K562 (cell line): ENCODE measurements at regions not wholly inside any gene's neighbourhood (a gene's known extent, or its start where the extent isn't known, plus 50 kb on each side); places are given as distances from the start of the nearest gene placed in this dataset.

Source experiments
- BCOR ChIP-seq: fragments of 450-650 bp; IDR thresholded peaks from 2 replicates; pipeline ENCODE4 v1.6.1; 2016
- BRD9 ChIP-seq: fragments of 450-650 bp; IDR thresholded peaks from 2 replicates; pipeline ENCODE4 v1.6.1; 2018; ENCODE audit warnings: low read depth; ENCODE audit not compliant: partially characterized antibody
- BRF1 ChIP-seq: IDR thresholded peaks from 3 replicates; pipeline ENCODE4 v1.6.1; 2011; ENCODE audit warnings: borderline replicate concordance, mild to moderate bottlenecking; ENCODE audit not compliant: insufficient read length; ENCODE audit errors: extremely low read depth
- CCAR2 ChIP-seq: fragments of 200-400 bp; formaldehyde crosslinking; IDR thresholded peaks from 2 replicates; pipeline ENCODE4 v1.6.1; 2017; ENCODE audit warnings: mild to moderate bottlenecking, low read depth, low read length
- DLX4 ChIP-seq: fragments of 250-450 bp; sonication (Bioruptor Pico); IDR thresholded peaks from 2 replicates; pipeline ENCODE4 v1.6.1; 2021; ENCODE audit warnings: mild to moderate bottlenecking
- E2F6 ChIP-seq, 2 experiments: IDR thresholded peaks; 2 replicates each; pipeline ENCODE4 v1.6.1; 2011; ENCODE audit warnings: borderline replicate concordance in 1 of 2, control low read depth in 1 of 2, low read depth in 1 of 2, low read length in 1 of 2, mild to moderate bottlenecking in 1 of 2, mixed read lengths in 1 of 2, moderate library complexity in 1 of 2; ENCODE audit not compliant: insufficient read depth in 1 of 2, insufficient read length in 1 of 2, poor library complexity in 1 of 2, severe bottlenecking in 1 of 2; ENCODE audit errors: extremely low read depth in 1 of 2
- EP300 ChIP-seq: IDR thresholded peaks from 2 replicates; pipeline ENCODE4 v1.6.1; 2012; ENCODE audit warnings: low read length, improper control_type of control experiment
- FOXA1 ChIP-seq: fragments of 450-650 bp; IDR thresholded peaks from 2 replicates; pipeline ENCODE4 v1.6.1; 2016; ENCODE audit warnings: mild to moderate bottlenecking, borderline replicate concordance
- HDAC2 ChIP-seq: fragments of 450-650 bp; IDR thresholded peaks from 2 replicates; pipeline ENCODE4 v1.6.1; 2016; ENCODE audit warnings: mild to moderate bottlenecking
- KAT8 ChIP-seq: fragments of 450-650 bp; IDR thresholded peaks from 2 replicates; pipeline ENCODE4 v1.6.1; 2016; ENCODE audit warnings: low read depth, mild to moderate bottlenecking
- KLF13 ChIP-seq: fragments of 450-650 bp; IDR thresholded peaks from 2 replicates; pipeline ENCODE4 v1.6.1; 2016; ENCODE audit warnings: missing genetic modification characterization, low read depth, mild to moderate bottlenecking, missing compliant biosample characterization, moderate library complexity, borderline replicate concordance
- LEF1 ChIP-seq: fragments of 450-650 bp; IDR thresholded peaks from 2 replicates; pipeline ENCODE4 v1.6.1; 2016; ENCODE audit warnings: mild to moderate bottlenecking
- MAX ChIP-seq: sonication (generic); formaldehyde crosslinking; IDR thresholded peaks from 2 replicates; pipeline ENCODE4 v1.9.0; 2022; ENCODE audit warnings: mild to moderate bottlenecking, missing genetic modification reagents
- MTA3 ChIP-seq: fragments of 450-650 bp; formaldehyde crosslinking; IDR thresholded peaks from 2 replicates; pipeline ENCODE4 v1.6.1; 2017; ENCODE audit warnings: mild to moderate bottlenecking, borderline replicate concordance
- OTX1 ChIP-seq: fragments of 450-650 bp; formaldehyde crosslinking; IDR thresholded peaks from 2 replicates; pipeline ENCODE4 v1.4.0; 2022; ENCODE audit warnings: mild to moderate bottlenecking
- RAD21 ChIP-seq, 2 experiments: fragments of 250-450 bp in 1 of 2; fragments of 450-650 bp in 1 of 2; sonication (Bioruptor Pico) in 1 of 2; formaldehyde crosslinking in 1 of 2; IDR thresholded peaks in 1 of 2; conservative IDR thresholded peaks in 1 of 2; 2 replicates each; pipeline versions ENCODE4 v1.4.0 to v1.8.0; 2020 to 2022; ENCODE audit warnings: mild to moderate bottlenecking in 2 of 2, moderate library complexity in 1 of 2
- SPI1 ChIP-seq: IDR thresholded peaks from 2 replicates; pipeline ENCODE4 v1.6.1; 2011; ENCODE audit warnings: low read depth, low read length, control low read depth, borderline replicate concordance
- ZBTB12 ChIP-seq: fragments of 250-450 bp; sonication (Bioruptor Pico); IDR thresholded peaks from 2 replicates; pipeline ENCODE4 v1.4.0; 2020
- ZBTB7A ChIP-seq: IDR thresholded peaks from 2 replicates; pipeline ENCODE4 v1.6.1; 2011; ENCODE audit warnings: low read depth, mild to moderate bottlenecking, low read length, moderate library complexity, borderline replicate concordance; ENCODE audit not compliant: control insufficient read depth
- ZBTB9 ChIP-seq: fragments of 450-650 bp; formaldehyde crosslinking; IDR thresholded peaks from 2 replicates; pipeline ENCODE4 v1.4.0; 2020; ENCODE audit warnings: mild to moderate bottlenecking, moderate library complexity
- ZNF263 ChIP-seq: sonication (generic); formaldehyde crosslinking; IDR thresholded peaks from 2 replicates; pipeline ENCODE4 v1.8.0; 2022; ENCODE audit warnings: mild to moderate bottlenecking, missing genetic modification reagents, borderline replicate concordance
- ZNF324 ChIP-seq: fragments of 250-450 bp; sonication (Bioruptor Pico); IDR thresholded peaks from 2 replicates; pipeline ENCODE4 v1.4.0; 2020; ENCODE audit warnings: mild to moderate bottlenecking
- ZNF77 ChIP-seq: fragments of 250-450 bp; sonication (Bioruptor Pico); IDR thresholded peaks from 2 replicates; pipeline ENCODE4 v1.5.0; 2020

- TF ChIP-seq KLF13 (tag): no peak
- no peak for TF ChIP-seq CCAR2
- TF ChIP-seq KAT8: no peak
- TF ChIP-seq ZBTB9 (CRISPR knock-in tag): no peak
- TF ChIP-seq OTX1 (CRISPR knock-in tag): no peak
- TF ChIP-seq E2F6 (IDR thresholded peaks at IDR 0.05; ENCODE audit: borderline replicate concordance in 1 of 2, extremely low read depth in 1 of 2, insufficient read depth in 1 of 2, insufficient read length in 1 of 2, low read depth in 1 of 2, low read length in 1 of 2, poor library complexity in 1 of 2, severe bottlenecking in 1 of 2): peak; percentile 26 to 56
- TF ChIP-seq SPI1: 0 out of 2 replicates have a peak, but pooled peaks have one; percentile 14
- no peak for TF ChIP-seq DLX4
- TF ChIP-seq RAD21 (CRISPR knock-in tag; conservative IDR thresholded peaks at IDR 0.05 in 1 of 2, IDR thresholded peaks at IDR 0.05 in 1 of 2): no peak
- peak; percentile 42 for TF ChIP-seq BRD9
- TF ChIP-seq ZNF263 (CRISPR knock-in tag): no peak
- no peak for TF ChIP-seq MTA3
- peak; percentile 2; the same call in 1 of the 2 replicates for TF ChIP-seq ZBTB7A
- TF ChIP-seq MAX (CRISPR knock-in tag): peak; percentile 3; the same call in 1 of the 2 replicates
- TF ChIP-seq ZNF324 (CRISPR knock-in tag): no peak
- peak; percentile 86 for TF ChIP-seq BCOR
- TF ChIP-seq LEF1: no peak
- no peak for TF ChIP-seq ZBTB12 (CRISPR knock-in tag)
- TF ChIP-seq FOXA1: no peak
- peak; percentile 53; the same call in 1 of the 2 replicates for TF ChIP-seq HDAC2
- TF ChIP-seq EP300: no peak
- TF ChIP-seq ZNF77: no peak
- no peak for TF ChIP-seq BRF1
Measured at GRCh38 chr16:85383836-85384832, 229.0 kb upstream of the GSE1 start (continued).
